ENCODE measurements at regions not wholly inside any gene's neighbourhood (a gene's known extent, or its start where the extent isn't known, plus 50 kb on each side); places are given as distances from the start of the nearest gene placed in this dataset.

DNA sequence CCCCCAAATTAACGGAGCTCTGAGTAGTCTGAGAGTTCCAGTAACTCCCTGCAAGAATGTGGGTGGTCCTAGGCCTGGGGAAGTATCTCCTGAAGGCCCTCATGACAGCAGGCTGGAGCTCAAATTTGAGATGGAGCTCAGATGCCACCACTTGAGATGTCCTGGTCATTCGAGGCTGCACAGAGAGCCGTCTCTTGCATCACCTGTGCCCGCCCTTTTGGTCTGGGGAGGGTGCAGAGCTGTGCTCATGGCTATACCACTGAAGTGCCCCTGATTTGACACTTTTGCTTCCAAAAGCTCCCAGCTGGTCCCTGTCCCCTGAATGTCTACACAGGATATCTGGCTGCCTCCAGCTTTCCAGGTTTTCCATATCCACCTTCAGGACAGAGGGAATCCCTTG, 214.0 kb upstream of the B3GAT1 start:
- no peak for DNase-seq (ENCODE audit: low read depth in 2 of 2)

DNA sequence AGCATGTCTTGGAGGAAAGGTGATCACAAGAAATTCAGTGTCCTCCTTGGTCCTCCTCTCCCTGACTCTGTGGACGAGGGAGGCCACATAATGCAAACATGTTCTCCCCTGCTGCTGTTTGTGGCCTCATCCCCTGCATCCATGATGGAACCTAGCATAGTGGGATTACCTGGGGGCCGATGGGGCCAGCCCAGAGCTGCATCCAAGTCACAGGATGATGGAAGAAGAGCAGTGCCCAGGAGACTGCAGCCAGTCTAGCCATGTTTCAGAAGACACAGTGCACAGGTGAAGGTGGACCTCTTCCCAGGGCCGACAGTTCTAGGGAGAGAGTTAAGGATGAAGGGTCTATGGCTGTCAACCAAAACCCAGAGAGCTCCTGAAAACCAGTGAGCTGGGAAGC, 213.6 kb upstream of the B3GAT1 start:
- no peak for DNase-seq (ENCODE audit: low read depth in 2 of 2)

DNA sequence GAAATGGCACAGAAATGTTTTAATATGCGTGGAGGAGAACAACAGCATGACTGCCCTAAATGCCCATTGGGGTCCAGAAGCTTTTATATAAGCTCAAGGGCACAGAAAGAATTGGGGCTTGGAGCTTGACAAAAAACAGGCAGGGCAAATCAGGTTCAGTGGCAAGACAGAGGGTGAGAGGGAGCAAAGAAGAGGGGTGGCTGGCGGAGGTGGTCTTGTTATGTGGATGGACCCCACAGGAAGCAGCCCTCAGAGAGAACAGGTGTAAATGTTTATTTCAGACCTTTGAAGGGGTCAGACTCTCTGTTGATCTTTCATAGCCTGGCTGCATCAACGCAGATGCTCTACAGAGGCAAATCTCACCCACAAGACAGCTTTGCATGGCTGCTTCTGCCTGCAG, 213.1 kb upstream of the B3GAT1 start:
- DNase-seq (ENCODE audit: low read depth in 2 of 2) = no peak

DNA sequence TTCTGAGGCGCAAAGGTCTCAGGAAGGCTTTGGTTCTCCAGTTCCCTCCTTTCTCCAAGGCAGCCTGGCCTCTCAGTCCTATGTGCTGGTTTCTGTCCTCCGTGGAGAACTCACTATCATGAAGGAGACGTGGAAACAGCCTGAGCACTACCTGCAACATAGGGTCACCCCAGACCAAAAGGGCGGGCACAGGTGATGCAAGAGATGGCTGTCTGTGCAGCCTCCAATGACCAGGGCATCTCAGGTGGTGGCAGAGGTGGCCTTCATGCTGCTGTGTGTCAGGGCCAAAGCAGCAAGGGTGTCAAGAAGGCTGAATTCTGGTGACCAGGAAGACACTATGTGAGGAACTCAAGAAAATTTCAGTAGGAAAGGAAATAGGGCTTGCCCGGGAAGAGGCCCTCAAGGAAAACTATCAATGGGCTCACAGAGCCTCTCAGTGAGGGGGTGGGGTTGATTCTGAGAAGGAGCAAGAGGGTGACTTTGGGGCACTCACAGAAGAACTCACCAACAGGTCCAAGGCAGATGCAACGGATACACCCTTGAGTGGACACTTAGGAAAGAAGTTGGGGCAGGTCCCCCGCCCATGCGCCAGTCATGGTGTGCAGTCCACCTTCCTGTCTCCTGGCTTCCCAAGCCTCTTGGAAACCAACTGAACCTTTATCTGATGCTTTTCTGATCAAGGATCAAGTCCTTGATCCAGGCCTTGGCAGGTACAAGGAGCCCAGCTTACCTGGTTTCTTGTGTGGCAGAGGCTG, 212.3 kb upstream of the B3GAT1 start:
- no peak for DNase-seq (ENCODE audit: low read depth in 2 of 2)

DNA sequence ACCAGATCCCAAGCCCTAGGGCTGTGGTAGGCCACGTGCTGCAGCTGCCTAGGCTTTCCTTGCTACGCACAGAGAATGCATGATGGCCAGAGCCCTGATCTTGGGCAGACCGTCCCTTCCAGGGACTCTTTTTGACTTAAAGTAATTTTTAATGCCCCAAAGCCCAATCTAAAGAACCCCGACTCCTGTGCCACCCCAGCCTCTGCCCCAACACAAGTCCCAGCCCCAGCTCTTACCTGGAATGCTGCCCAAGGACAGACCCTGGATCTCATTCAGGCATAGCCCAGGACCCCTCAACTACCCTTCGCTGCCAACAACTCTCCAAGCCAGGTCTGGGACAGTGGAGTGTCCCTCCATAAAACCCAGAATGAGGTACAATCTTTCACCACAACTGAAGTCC, 211.7 kb upstream of the B3GAT1 start:
- no peak for DNase-seq (ENCODE audit: low read depth in 2 of 2)

DNA sequence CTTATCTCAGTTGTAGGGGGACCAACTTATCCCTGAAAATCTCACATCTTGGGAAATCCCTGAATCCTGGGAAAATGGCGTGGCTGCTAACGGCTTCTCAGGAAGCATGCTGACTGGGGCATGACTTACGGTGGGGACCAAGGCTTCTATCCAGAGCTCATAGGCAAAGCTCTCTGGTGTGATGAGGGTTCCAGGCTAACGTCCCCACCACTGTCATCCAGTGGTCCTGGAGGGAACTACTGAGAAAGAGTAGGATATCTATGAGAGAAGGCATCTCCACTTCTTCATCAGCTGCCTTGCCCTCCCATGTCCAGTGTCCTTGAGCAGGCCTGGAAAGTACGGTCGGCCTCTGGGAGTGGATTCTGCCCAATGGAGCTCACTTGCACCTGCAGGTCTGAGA, 210.4 kb upstream of the B3GAT1 start:
- no peak for DNase-seq (ENCODE audit: low read depth in 2 of 2)

DNA sequence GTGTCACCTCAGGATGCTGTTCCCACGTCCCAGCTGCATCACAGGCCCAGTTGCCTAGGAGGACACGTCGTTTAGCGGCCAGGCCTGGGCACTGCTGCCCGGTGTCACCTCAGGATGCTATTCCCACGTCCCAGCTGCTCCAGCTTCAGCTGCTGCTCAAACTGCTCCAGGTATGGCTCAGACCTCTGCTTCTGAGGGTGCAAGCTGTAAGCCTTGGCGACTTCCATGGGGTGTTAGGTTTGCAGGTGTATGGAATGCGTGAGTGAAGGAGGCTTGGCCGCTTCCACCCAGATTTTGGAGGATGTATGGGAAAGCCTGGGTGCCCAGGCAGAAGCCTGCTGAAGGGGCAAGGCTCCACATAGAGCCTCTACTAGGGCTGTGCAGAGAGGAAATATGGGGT, 205.3 kb upstream of the B3GAT1 start:
- no peak for DNase-seq (ENCODE audit: low read depth in 2 of 2)

DNA sequence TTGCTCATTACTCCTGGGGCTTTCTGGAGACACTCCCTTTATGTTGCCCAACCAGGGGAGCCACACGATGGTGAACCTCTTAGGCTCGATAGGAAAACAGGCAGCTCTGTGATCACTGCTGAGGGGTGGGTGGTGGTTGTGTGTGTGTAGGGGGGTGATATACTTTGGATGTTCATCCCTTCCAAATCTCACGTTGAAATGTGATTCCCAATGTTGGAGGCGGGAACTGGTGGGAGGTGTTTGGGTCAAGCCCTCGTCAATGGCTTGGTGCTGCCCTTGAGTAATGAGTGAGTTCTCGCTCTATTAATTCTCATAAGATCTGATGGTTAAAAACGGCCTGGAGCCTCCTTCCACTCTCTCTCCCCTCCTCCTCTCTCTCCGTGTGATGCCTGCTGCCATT, 204.0 kb upstream of the B3GAT1 start:
- DNase-seq (ENCODE audit: low read depth in 2 of 2) = no peak

DNA sequence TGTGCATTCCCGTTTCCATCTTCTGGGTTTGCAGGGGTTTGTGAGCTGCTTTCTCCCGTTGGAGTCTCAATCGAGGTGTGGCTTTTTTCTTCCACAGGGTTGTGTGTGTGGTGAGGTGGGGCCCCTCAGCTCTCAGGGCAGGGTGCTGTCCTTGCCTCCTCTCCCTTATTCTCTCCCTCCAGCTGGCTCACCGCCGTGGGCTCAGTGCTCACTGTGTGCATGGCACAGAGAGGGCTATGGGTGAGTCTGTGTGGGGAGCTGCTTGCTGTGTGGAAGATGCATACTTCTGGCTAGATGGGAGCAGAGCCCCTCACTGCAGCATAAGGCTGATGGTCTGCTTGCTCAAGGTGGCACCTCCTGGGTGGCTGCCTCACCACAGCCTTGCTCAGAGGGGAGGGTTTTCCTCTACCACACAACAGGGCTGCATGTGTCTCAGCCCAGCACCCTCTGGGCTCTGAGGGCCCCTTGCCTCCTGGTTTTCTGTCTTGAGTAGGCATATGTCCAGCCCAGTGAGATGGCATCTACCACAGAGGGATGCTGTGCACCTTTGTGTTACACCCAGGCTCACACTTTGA, 203.1 kb upstream of the B3GAT1 start:
- no peak for DNase-seq (ENCODE audit: low read depth in 2 of 2)

DNA sequence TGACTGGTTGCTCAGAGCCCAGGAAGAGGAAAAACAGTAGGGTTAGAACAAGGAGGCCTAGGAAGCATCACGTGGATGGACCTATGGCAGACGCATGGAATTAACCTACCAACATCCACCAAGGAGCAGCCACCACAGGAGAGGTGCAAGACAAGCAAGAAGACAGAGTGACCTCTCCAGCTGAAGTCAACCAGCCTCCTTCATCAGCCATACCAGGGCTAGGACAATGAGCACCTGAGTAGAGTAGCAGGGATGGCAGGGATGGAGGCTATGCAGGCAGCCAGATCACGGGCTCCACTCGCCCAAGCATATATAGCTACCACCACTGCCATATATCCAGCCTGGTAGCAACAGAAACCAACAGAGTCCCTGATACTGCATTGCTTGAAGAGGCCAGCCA, 202.1 kb upstream of the B3GAT1 start:
- no peak for DNase-seq (ENCODE audit: low read depth in 2 of 2)

DNA sequence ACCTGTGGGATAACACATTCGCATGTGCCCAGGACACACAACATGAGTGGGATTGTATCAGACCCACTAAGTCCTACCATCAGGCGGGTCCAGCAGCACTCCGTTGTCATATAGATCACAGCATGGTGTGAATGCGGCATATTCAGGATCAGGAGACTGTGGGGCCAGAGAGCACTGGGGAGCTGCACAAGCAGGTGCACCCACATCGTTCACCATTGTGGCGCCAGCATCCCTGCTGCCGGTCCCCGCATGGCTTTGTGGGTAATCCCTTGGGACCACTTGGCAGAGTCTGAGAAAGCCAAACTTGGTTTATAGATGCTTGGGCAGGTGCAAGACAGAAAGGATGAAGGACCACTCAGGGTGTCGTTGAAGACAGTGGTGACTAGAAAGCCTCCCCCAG, 201.6 kb upstream of the B3GAT1 start:
- DNase-seq (ENCODE audit: low read depth in 2 of 2) = no peak

DNA sequence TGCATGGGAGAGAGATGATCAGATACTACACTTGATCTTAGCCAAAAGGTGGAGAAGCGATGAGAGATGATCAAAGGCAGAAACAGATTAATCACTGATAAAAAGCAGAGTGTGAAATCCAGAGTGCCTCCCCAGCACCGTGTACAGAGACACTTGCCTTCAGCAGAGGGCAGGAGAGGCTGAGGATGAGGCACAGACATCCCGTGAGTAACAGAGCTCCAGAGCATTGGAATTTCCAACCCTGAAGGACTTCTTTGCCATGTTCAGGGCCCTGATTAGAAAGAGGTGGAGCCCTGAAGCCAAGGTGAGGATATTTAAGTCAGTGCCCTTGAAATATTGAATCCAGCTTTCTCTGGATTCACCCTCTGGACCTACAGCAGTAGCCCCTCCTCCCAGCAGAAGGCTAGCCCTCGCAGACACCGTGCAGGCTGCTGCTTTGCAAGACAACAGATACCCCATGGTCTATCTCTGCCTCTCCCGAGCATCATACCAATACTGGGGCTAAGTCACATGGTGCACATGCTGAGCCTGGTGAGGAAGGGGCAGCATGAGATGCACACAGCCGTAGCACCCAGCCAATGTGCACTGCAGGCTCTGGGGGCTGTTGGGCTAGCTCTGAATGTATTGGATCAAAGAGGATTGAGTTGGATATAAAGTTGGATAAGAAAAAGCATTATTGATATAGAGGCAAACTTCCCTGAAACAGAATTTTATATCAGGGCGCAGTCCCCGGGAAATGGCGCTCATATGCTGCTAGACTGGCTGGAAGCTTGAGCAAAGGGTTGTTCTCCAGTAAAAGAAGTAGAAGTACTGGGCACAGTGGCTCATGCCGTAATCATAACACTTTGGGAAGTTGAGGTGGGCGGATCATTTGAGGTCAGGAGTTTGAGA, 200.3 kb upstream of the B3GAT1 start:
- no peak for DNase-seq (ENCODE audit: low read depth in 2 of 2)

DNA sequence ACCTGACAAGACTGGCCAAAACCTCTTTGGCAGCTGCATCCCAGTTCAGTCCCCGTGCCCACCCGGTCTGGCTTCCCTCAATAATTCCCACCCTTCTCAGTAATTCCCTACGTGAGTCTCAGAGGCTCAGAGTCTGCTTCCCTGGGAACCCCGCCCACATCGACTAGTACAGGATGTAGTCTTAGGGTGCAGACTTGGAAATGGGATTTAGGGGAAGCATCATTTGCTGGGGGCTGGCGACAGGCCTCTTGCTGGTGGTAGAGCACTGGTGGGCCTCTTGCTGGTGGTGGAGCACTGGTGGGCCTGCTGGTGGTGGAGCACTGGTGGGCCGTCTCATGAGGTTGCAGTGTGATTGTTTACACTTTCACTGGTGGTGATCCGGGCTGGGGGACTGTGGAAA, 199.5 kb upstream of the B3GAT1 start:
- no peak for DNase-seq (ENCODE audit: low read depth in 2 of 2)

DNA sequence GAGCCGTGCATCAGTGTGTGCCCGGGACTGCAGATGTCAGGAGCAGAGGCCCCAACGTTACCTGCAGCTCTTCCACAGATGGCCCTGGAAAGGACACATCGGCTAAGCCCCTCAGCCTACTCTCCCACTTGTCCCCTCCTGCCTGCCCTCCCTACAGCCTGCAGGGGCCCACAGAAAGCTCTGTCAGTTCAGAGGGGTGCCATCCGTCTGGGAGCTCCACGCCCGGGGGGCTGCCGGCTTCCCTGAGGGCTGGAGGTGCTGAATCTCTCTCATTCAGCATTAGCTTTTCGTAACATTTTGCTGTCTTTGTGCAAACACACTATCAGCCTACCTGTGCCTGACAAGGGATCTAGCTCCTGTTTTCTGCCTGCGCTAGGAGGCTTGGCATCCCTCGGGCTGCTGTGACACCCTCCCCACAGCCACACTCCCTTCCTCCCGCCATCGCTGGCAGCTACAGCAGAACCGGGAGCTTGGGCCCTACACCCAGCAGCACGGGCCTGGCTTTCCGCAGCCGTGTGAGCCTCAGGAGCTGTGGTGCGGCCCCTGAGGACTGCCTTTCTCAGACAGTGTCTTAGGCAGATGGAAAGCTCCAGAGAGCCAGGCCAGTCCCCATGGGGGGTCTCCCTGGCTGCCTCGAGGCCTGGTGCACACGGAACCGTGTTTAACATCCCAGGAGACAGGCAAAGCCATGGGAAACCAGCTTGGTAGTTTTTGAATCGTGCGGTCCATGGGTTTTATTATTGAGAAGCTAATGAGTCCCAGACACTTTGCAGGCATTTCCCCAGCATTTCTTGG, 198.3 kb upstream of the B3GAT1 start:
- no peak for DNase-seq (ENCODE audit: low read depth in 2 of 2)

DNA sequence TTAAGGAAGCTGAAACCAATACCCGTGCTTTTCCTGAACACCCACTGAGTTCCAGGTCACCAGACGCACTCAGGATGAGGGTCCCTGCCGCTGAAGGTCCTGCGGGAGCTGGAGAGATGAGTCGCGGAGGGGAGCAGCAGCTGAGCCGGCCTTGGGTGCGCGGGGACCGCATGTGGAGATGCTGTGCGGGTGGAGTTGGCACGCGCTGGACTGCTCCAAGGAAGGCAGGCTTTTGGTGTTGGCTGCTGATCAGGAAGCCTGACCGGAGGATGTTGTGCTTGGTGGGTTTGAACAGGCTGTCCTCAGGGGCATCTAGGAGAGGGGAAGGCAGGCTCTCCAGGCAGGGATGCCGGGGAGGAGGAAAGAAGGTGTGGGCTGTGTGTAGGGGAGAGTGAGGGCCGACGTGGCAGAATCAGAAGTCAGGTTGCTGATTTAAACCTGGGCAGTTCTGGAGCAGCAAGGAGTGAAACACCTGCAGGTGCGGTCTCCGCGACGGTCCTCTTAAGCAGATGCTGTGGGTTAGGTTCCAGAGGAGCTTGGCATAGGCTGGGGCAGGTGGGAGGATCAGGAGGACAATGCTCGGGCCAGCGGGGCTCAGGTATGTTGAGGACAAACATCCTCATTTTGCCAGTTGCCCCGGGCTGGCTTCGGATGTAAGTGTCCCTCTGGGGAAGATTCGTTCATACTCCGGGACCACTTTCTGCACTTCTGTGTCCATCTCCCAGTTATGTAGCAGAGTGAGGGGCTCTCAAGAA, 197.5 kb upstream of the B3GAT1 start:
- DNase-seq (ENCODE audit: low read depth in 2 of 2) = no peak

DNA sequence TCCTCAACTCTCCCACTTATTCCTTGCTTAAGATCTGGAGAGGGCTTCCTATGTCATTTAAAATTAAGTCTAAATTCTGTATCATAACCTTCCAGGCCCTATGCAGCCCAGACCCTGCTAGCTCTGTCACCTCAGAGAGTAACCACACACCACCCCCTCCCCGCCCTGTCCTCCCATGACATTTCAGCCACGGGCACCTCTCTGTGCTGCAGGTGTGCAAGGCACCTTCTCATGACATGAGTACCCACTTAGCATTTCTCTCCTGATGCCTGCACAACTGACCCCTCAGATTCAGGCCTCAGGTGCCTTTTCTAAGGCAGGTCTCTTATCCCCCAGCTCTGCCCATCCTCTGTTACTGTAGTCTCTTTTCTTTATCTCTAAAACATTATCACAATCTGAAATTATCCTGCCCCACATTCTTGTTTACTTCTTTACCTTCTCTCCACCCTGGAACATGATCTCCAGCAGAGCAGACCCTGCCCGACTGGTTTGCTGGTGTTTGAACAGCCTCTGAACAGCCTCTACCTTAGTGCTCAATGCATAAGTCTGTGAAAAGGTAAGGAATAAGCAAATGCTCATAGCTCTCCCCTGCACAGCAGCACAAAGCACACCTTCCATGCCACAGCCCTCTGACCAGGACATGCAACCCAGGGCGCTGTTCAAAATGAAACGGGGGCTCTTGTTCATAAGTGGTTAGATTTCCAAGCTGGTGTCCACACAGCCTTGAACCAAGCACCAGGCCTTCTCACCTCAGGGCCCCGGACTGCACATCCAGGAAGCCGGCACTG, 196.1 kb upstream of the B3GAT1 start:
- no peak for DNase-seq (ENCODE audit: low read depth in 2 of 2)

DNA sequence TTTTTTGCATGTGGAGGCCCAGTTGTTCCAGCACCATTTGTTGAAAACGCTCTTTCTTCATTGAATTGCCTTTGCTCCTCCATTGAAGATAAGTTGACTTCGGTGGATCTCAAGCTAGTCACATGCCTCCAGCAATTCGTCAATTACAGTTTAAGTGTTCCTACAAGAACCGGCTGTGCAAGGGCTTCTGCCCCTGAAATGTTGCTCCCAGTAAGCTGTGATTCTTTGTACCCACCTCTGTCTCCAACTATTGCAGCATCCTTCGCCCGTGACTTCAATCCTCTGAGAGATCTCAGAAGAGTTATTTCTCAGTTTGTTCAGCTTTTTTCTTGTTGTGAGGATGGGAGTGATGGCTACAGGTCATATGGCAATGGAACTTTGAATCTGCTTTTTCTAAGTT, 194.2 kb upstream of the B3GAT1 start:
- no peak for DNase-seq (ENCODE audit: low read depth in 2 of 2)

DNA sequence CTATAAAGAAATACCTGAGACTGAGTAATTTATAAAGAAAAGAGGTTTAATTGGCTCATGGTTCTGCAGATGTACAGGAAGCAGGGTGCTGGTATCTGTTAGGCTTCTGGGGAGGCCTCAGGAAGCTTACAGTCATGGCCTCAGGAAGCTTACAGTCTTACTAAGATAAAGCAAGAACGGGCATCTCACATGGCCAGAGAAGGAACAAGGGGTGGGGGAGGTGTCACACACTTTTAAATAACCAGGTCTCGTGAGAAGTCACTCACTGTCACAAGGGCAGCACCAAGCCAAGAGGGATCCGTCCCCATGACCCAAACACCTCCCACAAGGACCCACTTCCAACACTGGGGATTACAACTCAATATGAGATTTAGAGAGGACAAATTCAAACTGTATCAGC, 192.8 kb upstream of the B3GAT1 start:
- no peak for DNase-seq (ENCODE audit: low read depth in 2 of 2)

DNA sequence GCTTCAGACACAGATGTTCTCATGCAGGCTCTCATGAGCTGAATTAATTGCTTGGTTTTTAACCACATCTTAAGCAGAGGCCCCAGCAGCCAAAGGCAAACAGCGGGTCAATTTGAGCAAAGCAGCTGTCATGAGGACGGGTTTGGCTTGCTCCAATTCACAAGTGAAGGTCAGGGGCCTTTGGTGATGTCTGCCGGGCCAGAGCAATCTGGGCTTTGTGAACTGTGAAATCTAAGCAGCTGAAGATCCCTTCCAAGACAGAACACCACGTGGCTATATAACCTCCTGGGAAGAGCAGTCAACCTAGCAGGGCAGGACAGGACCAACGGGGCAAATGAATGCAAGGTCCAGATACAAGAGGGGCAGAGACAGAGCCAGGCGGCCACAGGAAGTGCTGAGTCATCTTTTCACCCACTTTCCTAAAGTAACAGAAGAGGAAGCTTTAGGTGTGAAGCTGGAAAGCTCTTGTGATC, 187.3 kb upstream of the B3GAT1 start:
- no peak for DNase-seq (ENCODE audit: low read depth in 2 of 2)

DNA sequence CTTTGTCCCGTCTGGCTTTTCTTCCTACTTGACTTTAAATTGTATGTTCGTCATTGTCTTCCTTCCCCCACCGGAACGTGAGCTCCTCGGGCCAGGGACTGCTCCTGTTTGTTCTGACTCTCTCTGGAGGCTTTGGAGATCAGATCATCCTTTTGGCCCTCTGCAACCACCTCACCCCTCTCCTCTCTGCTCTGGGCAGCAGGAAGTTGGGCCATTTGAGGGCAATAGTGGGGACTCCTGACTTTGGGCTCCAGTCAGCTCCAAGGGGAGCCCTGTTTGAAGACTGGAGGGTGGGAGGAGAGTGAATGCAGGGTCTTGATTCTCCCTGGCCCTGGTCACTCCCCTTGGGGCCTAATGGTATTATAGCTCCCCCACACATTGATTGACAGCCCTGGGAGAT, 186.3 kb upstream of the B3GAT1 start:
- DNase-seq (ENCODE audit: low read depth in 2 of 2) = no peak

Measured in activated CD4-positive, alpha-beta T cell treated with anti-CD3 and anti-CD28 coated beads for 24 hours (primary cell).